SU-DHL-6 (cell line): ENCODE measurements at regions not wholly inside any gene's neighbourhood (a gene's known extent, or its start where the extent isn't known, plus 50 kb on each side); places are given as distances from the start of the nearest gene placed in this dataset.

Source experiments
- H2AFZ ChIP-seq: fragments of 200-600 bp; sonication (generic); 2 replicates; pipeline ENCODE4 v1.6.1; 2014; ENCODE audit warnings: low read depth, mild to moderate bottlenecking, moderate library complexity, mixed read lengths, antibody characterized with exemption, low read length; ENCODE audit not compliant: severe bottlenecking
- H3F3A ChIP-seq: fragments of 200-600 bp; shearing (Covaris generic); 2 replicates; pipeline ENCODE4 v1.6.0; 2016; ENCODE audit warnings: antibody characterized with exemption, mild to moderate bottlenecking; ENCODE audit not compliant: insufficient read depth
- H3K27ac ChIP-seq: fragments of 200-600 bp; sonication (generic); 2 replicates; pipeline ENCODE4 v1.5.1; 2016; ENCODE audit warnings: low read depth, mild to moderate bottlenecking, low read length, moderate library complexity, mixed read lengths
- H3K27me3 ChIP-seq: fragments of 200-600 bp; sonication (generic), shearing (Covaris generic); 2 replicates; pipeline ENCODE4 v1.6.0; 2014; ENCODE audit warnings: mild to moderate bottlenecking, low read length
- H3K36me3 ChIP-seq: fragments of 200-600 bp; sonication (generic); 2 replicates; pipeline ENCODE4 v1.6.1; 2014; ENCODE audit warnings: mild to moderate bottlenecking, low read length, mixed read lengths
- H3K4me2 ChIP-seq: fragments of 300-600, 200-600 bp; shearing (Covaris generic), sonication (generic); 2 replicates; pipeline ENCODE4 v1.6.0; 2014; ENCODE audit warnings: low read length, low read depth, mild to moderate bottlenecking; ENCODE audit not compliant: poor library complexity, severe bottlenecking
- H3K4me3 ChIP-seq: fragments of 200-600 bp; sonication (generic); 2 replicates; pipeline ENCODE4 v1.5.1; 2014; ENCODE audit warnings: antibody characterized with exemption, low read length, mild to moderate bottlenecking, mixed read lengths; ENCODE audit not compliant: insufficient read depth, poor library complexity, severe bottlenecking
- H3K79me2 ChIP-seq: fragments of 200-600 bp; sonication (generic); 2 replicates; pipeline ENCODE4 v1.6.1; 2014; ENCODE audit warnings: mild to moderate bottlenecking, low read length, moderate library complexity; ENCODE audit not compliant: insufficient read depth
- H3K9ac ChIP-seq: fragments of 200-600 bp; sonication (generic); 2 replicates; pipeline ENCODE4 v1.7.0; 2014; ENCODE audit warnings: mild to moderate bottlenecking, low read length
- H3K9me2 ChIP-seq: fragments of 200-600 bp; sonication (generic); replicated peaks from 2 replicates; pipeline ENCODE4 v1.6.1; 2014; ENCODE audit warnings: low read length; ENCODE audit not compliant: insufficient read depth
- H3K9me3 ChIP-seq: fragments of 200-600 bp; sonication (generic); 2 replicates; pipeline ENCODE4 v1.6.1; 2014; ENCODE audit warnings: low read length, mixed read lengths; ENCODE audit not compliant: insufficient read depth
- H4K20me1 ChIP-seq: fragments of 200-600 bp; sonication (generic); 2 replicates; pipeline ENCODE4 v1.6.1; 2014; ENCODE audit warnings: low read depth, mild to moderate bottlenecking, antibody characterized with exemption, low read length, moderate library complexity, mixed read lengths
- EZH2phosphoT487 ChIP-seq: fragments of 200-600 bp; sonication (generic), shearing (Covaris generic); conservative IDR thresholded peaks from 2 replicates; pipeline ENCODE4 v1.6.1; 2018; ENCODE audit warnings: mild to moderate bottlenecking, antibody characterized with exemption, low read length, moderate library complexity, mixed read lengths
- TF ChIP-seq, protein P1 (sequence below): fragments of 200-600 bp; sonication (generic); IDR thresholded peaks from one replicate; pipeline ENCODE4 v1.5.1; 2017; ENCODE audit warnings: antibody characterized with exemption, mild to moderate bottlenecking, low read length, moderate library complexity; ENCODE audit not compliant: insufficient read depth, poor library complexity, severe bottlenecking

DNA sequence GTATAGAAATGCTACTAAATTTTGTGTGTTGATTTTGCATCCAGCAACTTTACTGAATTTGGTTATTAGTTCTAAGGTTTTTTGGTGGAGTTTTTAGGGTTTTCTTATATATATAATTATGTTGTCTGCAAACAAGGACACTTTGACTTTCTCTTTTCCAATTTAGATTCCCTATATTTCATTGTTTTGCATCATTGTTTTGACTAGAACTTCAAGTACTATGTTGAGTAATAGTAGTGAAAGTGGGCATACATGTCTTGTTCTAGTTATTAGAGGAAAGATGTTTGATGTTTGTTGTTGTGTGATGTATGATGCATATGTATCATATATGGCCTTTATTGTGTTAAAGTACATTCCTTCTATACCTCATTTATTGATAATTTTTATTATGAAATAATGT is 362.3 kb upstream of the PRR16 start:
- no peaks in the 10 kb centered on the region for H3K79me2 ChIP-seq
- H2AFZ ChIP-seq: no peak overlapping the region
- TF ChIP-seq, protein P1, sequence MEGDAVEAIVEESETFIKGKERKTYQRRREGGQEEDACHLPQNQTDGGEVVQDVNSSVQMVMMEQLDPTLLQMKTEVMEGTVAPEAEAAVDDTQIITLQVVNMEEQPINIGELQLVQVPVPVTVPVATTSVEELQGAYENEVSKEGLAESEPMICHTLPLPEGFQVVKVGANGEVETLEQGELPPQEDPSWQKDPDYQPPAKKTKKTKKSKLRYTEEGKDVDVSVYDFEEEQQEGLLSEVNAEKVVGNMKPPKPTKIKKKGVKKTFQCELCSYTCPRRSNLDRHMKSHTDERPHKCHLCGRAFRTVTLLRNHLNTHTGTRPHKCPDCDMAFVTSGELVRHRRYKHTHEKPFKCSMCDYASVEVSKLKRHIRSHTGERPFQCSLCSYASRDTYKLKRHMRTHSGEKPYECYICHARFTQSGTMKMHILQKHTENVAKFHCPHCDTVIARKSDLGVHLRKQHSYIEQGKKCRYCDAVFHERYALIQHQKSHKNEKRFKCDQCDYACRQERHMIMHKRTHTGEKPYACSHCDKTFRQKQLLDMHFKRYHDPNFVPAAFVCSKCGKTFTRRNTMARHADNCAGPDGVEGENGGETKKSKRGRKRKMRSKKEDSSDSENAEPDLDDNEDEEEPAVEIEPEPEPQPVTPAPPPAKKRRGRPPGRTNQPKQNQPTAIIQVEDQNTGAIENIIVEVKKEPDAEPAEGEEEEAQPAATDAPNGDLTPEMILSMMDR: no peak
- no peak for TF ChIP-seq EZH2phosphoT487
- H3F3A ChIP-seq: no peaks in the 10 kb centered on the region
- H3K4me3 ChIP-seq: no peak overlapping the region
- H3K9me2 ChIP-seq: no peaks in the 10 kb centered on the region
- H4K20me1 ChIP-seq: no peaks in the 10 kb centered on the region
- no peak overlapping the region for H3K4me2 ChIP-seq
- H3K9me3 ChIP-seq: no peaks in the 10 kb centered on the region
- no peaks in the 10 kb centered on the region for H3K36me3 ChIP-seq
- no peaks in the 10 kb centered on the region for H3K27me3 ChIP-seq
- H3K9ac ChIP-seq: no peak overlapping the region
- H3K27ac ChIP-seq: no peak overlapping the region

DNA sequence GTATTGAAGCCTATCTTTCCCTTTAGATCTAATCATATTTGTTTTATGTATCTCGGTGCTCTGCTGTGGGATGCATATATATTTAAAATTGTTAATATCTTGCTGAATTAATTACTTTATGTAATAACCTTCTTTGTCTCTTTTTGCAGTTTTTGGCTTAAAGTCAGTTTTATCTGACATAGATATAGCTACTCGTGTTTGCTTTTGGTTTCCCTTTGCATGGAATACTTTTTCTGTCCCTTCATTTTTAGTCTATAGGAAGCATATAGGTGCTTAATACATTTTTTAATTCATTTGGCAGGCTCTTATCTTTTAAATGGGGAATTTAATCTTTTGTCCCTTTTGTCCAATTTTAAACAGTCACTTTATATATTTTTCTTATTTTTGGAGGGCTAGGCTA is 360.6 kb upstream of the PRR16 start:
- H3K36me3 ChIP-seq: no peaks in the 10 kb centered on the region
- no peaks in the 10 kb centered on the region for H4K20me1 ChIP-seq
- H3K9me2 ChIP-seq: no peaks in the 10 kb centered on the region
- no peaks in the 10 kb centered on the region for H3K79me2 ChIP-seq
- no peak overlapping the region for H3K4me3 ChIP-seq
- no peak overlapping the region for H3K27ac ChIP-seq
- no peaks in the 10 kb centered on the region for H3K9me3 ChIP-seq
- no peak overlapping the region for H3K9ac ChIP-seq
- H3K27me3 ChIP-seq: no peaks in the 10 kb centered on the region
- no peak for TF ChIP-seq EZH2phosphoT487
- TF ChIP-seq, protein P1: no peak
- no peak overlapping the region for H3K4me2 ChIP-seq
- no peak overlapping the region for H2AFZ ChIP-seq
- H3F3A ChIP-seq: no peaks in the 10 kb centered on the region

DNA sequence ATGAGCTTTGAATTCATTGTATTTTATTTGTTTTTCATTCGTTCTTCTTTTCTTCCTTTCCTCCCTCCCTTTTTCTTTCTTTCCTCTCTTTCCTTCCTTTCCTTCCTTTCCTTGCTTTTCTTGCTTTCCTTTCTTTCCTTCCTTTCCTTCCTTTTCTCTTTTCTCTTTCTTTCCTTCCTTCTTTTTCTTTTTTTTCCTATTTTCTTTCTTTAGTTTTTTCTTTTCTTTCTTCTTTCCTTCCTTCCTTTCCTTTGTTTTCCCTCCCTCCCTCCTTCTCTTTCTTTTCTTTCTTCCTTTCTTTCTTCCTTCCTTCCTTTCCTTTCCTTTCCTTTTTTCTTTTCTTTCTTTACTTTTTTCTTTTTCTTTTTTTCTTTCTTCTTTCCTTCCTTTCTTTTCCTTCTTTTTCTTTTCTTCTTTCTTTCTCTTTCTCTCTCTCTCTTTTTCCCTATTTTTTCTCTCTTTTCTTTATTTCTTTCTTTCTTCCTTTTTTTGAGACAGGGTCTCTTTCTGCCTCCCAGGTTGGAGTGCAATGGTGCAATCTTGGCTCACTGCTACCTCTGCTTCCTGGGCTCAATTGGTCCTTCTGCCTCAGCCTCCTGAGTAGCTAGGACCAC is 357.1 kb upstream of the PRR16 start:
- no peak overlapping the region for H3K4me3 ChIP-seq
- H3K9ac ChIP-seq: no peak overlapping the region
- H3K27ac ChIP-seq: no peak overlapping the region
- no peaks in the 10 kb centered on the region for H3K9me3 ChIP-seq
- no peak for TF ChIP-seq EZH2phosphoT487
- TF ChIP-seq, protein P1: no peak
- H3K36me3 ChIP-seq: no peaks in the 10 kb centered on the region
- no peaks in the 10 kb centered on the region for H4K20me1 ChIP-seq
- H2AFZ ChIP-seq: no peak overlapping the region
- no peak overlapping the region for H3K4me2 ChIP-seq
- no peaks in the 10 kb centered on the region for H3K27me3 ChIP-seq
- H3F3A ChIP-seq: no peaks in the 10 kb centered on the region
- no peaks in the 10 kb centered on the region for H3K79me2 ChIP-seq
- no peaks in the 10 kb centered on the region for H3K9me2 ChIP-seq
